Thyroid gland (tissue), 4 donors: ENCODE measurements at regions not wholly inside any gene's neighbourhood (a gene's known extent, or its start where the extent isn't known, plus 50 kb on each side); places are given as distances from the start of the nearest gene placed in this dataset.

Experiments used
- DNase-seq, 2 donors: peaks; one replicate each; pipeline ENCODE4 v3.0.0-alpha.2; 2019
- H3K27ac ChIP-seq, 3 donors: fragments of 200-600 bp; sonication (generic); 1 replicate in 2 of 3; 2 replicates in 1 of 3; pipeline ENCODE4 v1.5.1; 2016 to 2019; ENCODE audit warnings: mild to moderate bottlenecking in 1 of 3, moderate library complexity in 1 of 3
- H3K27me3 ChIP-seq: fragments of 200-600 bp; sonication (generic); one replicate; pipeline ENCODE4 v1.5.1; 2019
- H3K36me3 ChIP-seq, 2 donors: fragments of 200-600 bp; sonication (generic); one replicate each; pipeline ENCODE4 v1.5.1; 2016 to 2019
- H3K4me1 ChIP-seq, 2 donors: fragments of 200-600 bp; sonication (generic); one replicate each; pipeline ENCODE4 v1.5.1; 2017 to 2019
- H3K4me3 ChIP-seq, 3 donors: fragments of 200-600 bp; sonication (generic); replicated peaks in 1 of 3; 1 replicate in 2 of 3; 2 replicates in 1 of 3; pipeline ENCODE4 v1.5.1; 2016; ENCODE audit warnings: mild to moderate bottlenecking in 1 of 3
- H3K9me3 ChIP-seq: fragments of 200-600 bp; sonication (generic); one replicate; pipeline ENCODE4 v1.5.1; 2017
- CTCF ChIP-seq, 6 experiments: fragments of 200-600 bp in 3 of 6; fragments of 450-650 bp in 3 of 6; sonication (generic) in 3 of 6; IDR thresholded peaks; one replicate each; pipeline ENCODE4 v1.5.1; 2016 to 2019; ENCODE audit warnings: antibody characterized with exemption in 6 of 6, mild to moderate bottlenecking in 2 of 6, inconsistent platforms in 1 of 6, moderate library complexity in 1 of 6
- POLR2A ChIP-seq, 2 donors: fragments of 450-650 bp; IDR thresholded peaks; one replicate each; pipeline ENCODE4 v1.6.1; 2017; ENCODE audit warnings: antibody characterized with exemption in 2 of 2, mild to moderate bottlenecking in 2 of 2, moderate library complexity in 1 of 2
- WGBS, 2 donors: methylation state at CpG; one replicate each; pipeline ENCODE4 v1.1.5; 2017; 5-methylcytosine and 5-hydroxymethylcytosine counted together
- intact Hi-C: fragments of 100-400 bp; cut with DNase I; formaldehyde crosslinking; loops from one replicate; pipeline ENCODE4 v1.15.1; 2023

GRCh38 chr7:42348071-42348470 lies 111.1 kb upstream of the GLI3 start:
- peaks cover 0 to 6% of the 10 kb centered on the region in 2 donors for H3K4me1 ChIP-seq
- no peaks in the 10 kb centered on the region for H3K27me3 ChIP-seq
- no peak for DNase-seq
- WGBS, 2 donors: 88 to 100% methylated on average over 1 of the region's 1 CpG
- H3K27ac ChIP-seq: no peak overlapping the region
- TF ChIP-seq CTCF (IDR thresholded peaks at IDR 0.05) (no peak), POLR2A (IDR thresholded peaks at IDR 0.05) (no peak)
- no peaks in the 10 kb centered on the region for H3K9me3 ChIP-seq
- intact Hi-C loops: no loop called here
- H3K36me3 ChIP-seq: no peaks in the 10 kb centered on the region
- no peak overlapping the region for H3K4me3 ChIP-seq

- H3K4me1 ChIP-seq: peaks cover 0 to 6% of the 10 kb centered on the region in 2 donors
- intact Hi-C loops: no loop called here
- H3K36me3 ChIP-seq: no peaks in the 10 kb centered on the region
- no peaks in the 10 kb centered on the region for H3K27me3 ChIP-seq
- no peaks in the 10 kb centered on the region for H3K9me3 ChIP-seq
- no peak for DNase-seq
- H3K27ac ChIP-seq: no peak overlapping the region
- WGBS, 2 donors: 94 to 95% methylated on average over 4 of the region's 4 CpGs
- no peak for TF ChIP-seq POLR2A (IDR thresholded peaks at IDR 0.05)
- TF ChIP-seq CTCF (IDR thresholded peaks at IDR 0.05): no peak
- no peak overlapping the region for H3K4me3 ChIP-seq
Observed at GRCh38 chr7:42347616-42348015, 110.6 kb upstream of the GLI3 start.

GRCh38 chr7:42345478-42346299 lies 108.7 kb upstream of the GLI3 start:
- 78 to 81% methylated on average over 1 of the region's 1 CpG for WGBS, 2 donors
- TF ChIP-seq POLR2A (IDR thresholded peaks at IDR 0.05): no peak
- H3K27me3 ChIP-seq: no peaks in the 10 kb centered on the region

GRCh38 chr7:42344198-42344755 lies 107.3 kb upstream of the GLI3 start:
- DNase-seq: no peak
- Histone ChIP-seq H3K9me3 (no peaks in the 10 kb centered on the region), H3K27ac (no peak overlapping the region), H3K4me1 (no peaks in the 10 kb centered on the region), H3K27me3 (no peaks in the 10 kb centered on the region), H3K36me3 (no peaks in the 10 kb centered on the region), H3K4me3 (no peak overlapping the region)
- TF ChIP-seq POLR2A (IDR thresholded peaks at IDR 0.05) (no peak), CTCF (IDR thresholded peaks at IDR 0.05) (no peak)
- WGBS, 2 donors: 60 to 70% methylated on average over 3 of the region's 3 CpGs
- intact Hi-C loops: no loop called here

More at GRCh38 chr7:42345478-42346299, 108.7 kb upstream of the GLI3 start:
- Histone ChIP-seq H3K4me1 (peaks cover 0 to under 1% of the 10 kb centered on the region in 2 donors), H3K9me3 (no peaks in the 10 kb centered on the region), H3K4me3 (no peak overlapping the region), H3K27ac (no peak overlapping the region), H3K36me3 (no peaks in the 10 kb centered on the region)
- no peak for DNase-seq
- intact Hi-C loops: no loop called here

- TF ChIP-seq CTCF (IDR thresholded peaks at IDR 0.05) (no peak), POLR2A (IDR thresholded peaks at IDR 0.05) (no peak)
- Histone ChIP-seq H3K9me3 (no peaks in the 10 kb centered on the region), H3K4me1 (peaks cover 0 to 7% of the 10 kb centered on the region in 2 donors), H3K27ac (no peak overlapping the region), H3K27me3 (no peaks in the 10 kb centered on the region), H3K4me3 (no peak overlapping the region), H3K36me3 (no peaks in the 10 kb centered on the region)
- WGBS, 2 donors: 79 to 90% methylated on average over 3 of the region's 3 CpGs
- intact Hi-C loops: no loop called here
- no peak for DNase-seq
Observed at GRCh38 chr7:42342381-42342780, 105.4 kb upstream of the GLI3 start.
